ENCODE measurements at regions not wholly inside any gene's neighbourhood (a gene's known extent, or its start where the extent isn't known, plus 50 kb on each side); places are given as distances from the start of the nearest gene placed in this dataset.

GRCh38 chr12:90611891-90612290 lies 343.1 kb downstream of the CCER1 start:
- TF ChIP-seq CTCF (IDR thresholded peaks at IDR 0.05; ENCODE audit: poor library complexity, severe bottlenecking) (no peak), REST (IDR thresholded peaks at IDR 0.05; ENCODE audit: borderline replicate concordance) (no peak), POLR2AphosphoS5 (IDR thresholded peaks at IDR 0.05) (no peak), RAD21 (conservative IDR thresholded peaks at IDR 0.05) (no peak), TAF1 (IDR thresholded peaks at IDR 0.05; ENCODE audit: low read depth) (no peak)

Measured in neural cell (in vitro differentiated cells).